ENCODE measurements at regions not wholly inside any gene's neighbourhood (a gene's known extent, or its start where the extent isn't known, plus 50 kb on each side); places are given as distances from the start of the nearest gene placed in this dataset.
A peak's percentile ranks its signal among the peaks of the same experiment; 100 is the strongest.

DNA sequence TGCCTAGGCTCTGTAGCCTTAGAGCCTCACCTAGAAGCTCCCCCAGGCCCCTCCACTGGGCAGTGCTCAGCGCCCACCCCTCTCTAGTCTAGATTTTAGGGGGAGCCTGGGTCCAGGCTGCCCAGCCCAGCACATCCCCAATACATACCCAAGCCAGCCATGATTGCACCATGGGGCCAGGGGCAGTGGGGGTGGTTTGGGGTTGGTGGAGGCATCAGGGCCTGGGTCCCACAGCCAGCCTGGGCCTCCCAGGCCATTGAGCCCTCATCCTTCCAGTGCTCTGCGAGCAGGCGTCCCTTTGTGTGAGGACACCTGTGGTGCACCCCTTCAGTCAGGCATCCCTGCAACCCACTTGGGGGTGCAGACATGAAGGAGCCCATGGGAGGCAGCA is 76.9 kb upstream of the RET start:
- H3K27me3 ChIP-seq (ENCODE audit: control insufficient read depth, insufficient read depth, low read length): no peaks in the 10 kb centered on the region; the same call in 1 of the 2 replicates
- DNase-seq (ENCODE audit: low read depth, low spot score) (no peak), ATAC-seq (no peak)
- TF ChIP-seq SIN3A (IDR thresholded peaks at IDR 0.05; ENCODE audit: borderline replicate concordance, insufficient read depth, low read depth, low read length) (no peak), TCF7L2 (IDR thresholded peaks at IDR 0.05; ENCODE audit: low read depth, low read length) (no peak), POLR2AphosphoS5 (IDR thresholded peaks at IDR 0.05; ENCODE audit: low read depth, low read length) (no peak)
- TF ChIP-seq, protein P1, sequence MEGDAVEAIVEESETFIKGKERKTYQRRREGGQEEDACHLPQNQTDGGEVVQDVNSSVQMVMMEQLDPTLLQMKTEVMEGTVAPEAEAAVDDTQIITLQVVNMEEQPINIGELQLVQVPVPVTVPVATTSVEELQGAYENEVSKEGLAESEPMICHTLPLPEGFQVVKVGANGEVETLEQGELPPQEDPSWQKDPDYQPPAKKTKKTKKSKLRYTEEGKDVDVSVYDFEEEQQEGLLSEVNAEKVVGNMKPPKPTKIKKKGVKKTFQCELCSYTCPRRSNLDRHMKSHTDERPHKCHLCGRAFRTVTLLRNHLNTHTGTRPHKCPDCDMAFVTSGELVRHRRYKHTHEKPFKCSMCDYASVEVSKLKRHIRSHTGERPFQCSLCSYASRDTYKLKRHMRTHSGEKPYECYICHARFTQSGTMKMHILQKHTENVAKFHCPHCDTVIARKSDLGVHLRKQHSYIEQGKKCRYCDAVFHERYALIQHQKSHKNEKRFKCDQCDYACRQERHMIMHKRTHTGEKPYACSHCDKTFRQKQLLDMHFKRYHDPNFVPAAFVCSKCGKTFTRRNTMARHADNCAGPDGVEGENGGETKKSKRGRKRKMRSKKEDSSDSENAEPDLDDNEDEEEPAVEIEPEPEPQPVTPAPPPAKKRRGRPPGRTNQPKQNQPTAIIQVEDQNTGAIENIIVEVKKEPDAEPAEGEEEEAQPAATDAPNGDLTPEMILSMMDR (IDR thresholded peaks at IDR 0.05): no peak
- TF ChIP-seq, protein P2, sequence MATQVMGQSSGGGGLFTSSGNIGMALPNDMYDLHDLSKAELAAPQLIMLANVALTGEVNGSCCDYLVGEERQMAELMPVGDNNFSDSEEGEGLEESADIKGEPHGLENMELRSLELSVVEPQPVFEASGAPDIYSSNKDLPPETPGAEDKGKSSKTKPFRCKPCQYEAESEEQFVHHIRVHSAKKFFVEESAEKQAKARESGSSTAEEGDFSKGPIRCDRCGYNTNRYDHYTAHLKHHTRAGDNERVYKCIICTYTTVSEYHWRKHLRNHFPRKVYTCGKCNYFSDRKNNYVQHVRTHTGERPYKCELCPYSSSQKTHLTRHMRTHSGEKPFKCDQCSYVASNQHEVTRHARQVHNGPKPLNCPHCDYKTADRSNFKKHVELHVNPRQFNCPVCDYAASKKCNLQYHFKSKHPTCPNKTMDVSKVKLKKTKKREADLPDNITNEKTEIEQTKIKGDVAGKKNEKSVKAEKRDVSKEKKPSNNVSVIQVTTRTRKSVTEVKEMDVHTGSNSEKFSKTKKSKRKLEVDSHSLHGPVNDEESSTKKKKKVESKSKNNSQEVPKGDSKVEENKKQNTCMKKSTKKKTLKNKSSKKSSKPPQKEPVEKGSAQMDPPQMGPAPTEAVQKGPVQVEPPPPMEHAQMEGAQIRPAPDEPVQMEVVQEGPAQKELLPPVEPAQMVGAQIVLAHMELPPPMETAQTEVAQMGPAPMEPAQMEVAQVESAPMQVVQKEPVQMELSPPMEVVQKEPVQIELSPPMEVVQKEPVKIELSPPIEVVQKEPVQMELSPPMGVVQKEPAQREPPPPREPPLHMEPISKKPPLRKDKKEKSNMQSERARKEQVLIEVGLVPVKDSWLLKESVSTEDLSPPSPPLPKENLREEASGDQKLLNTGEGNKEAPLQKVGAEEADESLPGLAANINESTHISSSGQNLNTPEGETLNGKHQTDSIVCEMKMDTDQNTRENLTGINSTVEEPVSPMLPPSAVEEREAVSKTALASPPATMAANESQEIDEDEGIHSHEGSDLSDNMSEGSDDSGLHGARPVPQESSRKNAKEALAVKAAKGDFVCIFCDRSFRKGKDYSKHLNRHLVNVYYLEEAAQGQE (IDR thresholded peaks at IDR 0.05; ENCODE audit: insufficient read depth in 1 of 2, low read depth in 2 of 2, low read length in 1 of 2): no peak
- H3K27ac ChIP-seq (ENCODE audit: low read length): no peak overlapping the region
- intact Hi-C loops (cut with micrococcal nuclease; ENCODE audit: unreplicated experiment): no loop called here
- H3K4me3 ChIP-seq (ENCODE audit: low read depth in 2 of 2, low read length in 2 of 2): no peak overlapping the region
- no TSS peak for BruUV-seq (replicated peaks)
- in situ Hi-C loops (cut with HindIII; ENCODE audit: low pct_unique_long_range_greater_than_20kb, low sequenced_read_pairs): no loop called here
- H3K36me3 ChIP-seq (ENCODE audit: control insufficient read depth, insufficient read depth, low read length): no peaks in the 10 kb centered on the region
- H3K9me3 ChIP-seq (ENCODE audit: control insufficient read depth, insufficient read depth, low read depth, low read length): no peaks in the 10 kb centered on the region
- POLR2A ChIA-PET: no interaction called here
- H3K4me1 ChIP-seq (ENCODE audit: control insufficient read depth, insufficient read depth, low read length): no peaks in the 10 kb centered on the region
- CTCF ChIA-PET: no interaction called here

DNA sequence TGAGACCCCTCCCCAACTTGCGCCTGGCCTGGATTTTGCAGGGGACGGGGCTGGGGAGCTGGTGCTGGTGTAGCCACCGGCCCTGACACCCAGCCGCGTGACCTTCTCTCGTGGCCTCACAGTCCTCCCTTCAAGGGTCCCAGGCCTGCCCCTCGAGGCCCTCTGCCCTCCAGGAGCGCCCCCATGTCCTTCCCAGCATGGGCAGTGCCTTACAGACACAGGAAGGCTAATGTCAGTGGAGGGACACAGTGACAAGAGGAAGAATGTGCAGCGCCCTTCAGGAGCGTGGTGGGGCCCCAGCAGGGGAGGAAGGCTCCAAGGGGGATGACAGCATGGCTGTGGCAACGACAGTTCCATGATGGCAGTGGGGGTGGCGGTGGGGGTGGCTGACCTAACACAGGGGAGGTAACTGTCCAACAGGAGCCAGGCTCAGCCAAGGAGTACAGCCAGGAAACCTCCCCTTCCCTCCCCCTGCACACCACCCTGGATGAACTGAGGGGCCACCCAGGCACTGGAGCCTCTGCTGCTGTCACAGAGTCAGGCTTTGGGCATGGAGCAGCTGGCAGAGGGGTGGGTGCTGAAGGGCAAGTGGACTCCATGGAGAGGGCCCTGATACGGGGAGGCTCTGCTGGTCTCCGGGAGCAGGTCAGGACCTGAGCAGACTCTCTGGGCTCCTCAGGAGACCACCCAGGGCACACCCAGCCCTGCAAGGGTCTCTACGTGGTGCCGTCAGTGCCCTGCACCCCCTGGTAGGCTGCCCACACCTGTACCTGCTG is 76.0 kb upstream of the RET start:
- H3K4me3 ChIP-seq (ENCODE audit: low read depth in 2 of 2, low read length in 2 of 2): no peak overlapping the region
- ChIA-PET POLR2A (no interaction called here), CTCF (no interaction called here)
- ATAC-seq (0 out of 2 replicates have a peak, but pooled peaks have one; percentile 15), DNase-seq (ENCODE audit: low read depth, low spot score) (no peak)
- no TSS peak for BruUV-seq (replicated peaks)
- in situ Hi-C loops (cut with HindIII; ENCODE audit: low pct_unique_long_range_greater_than_20kb, low sequenced_read_pairs): no loop called here
- H3K27me3 ChIP-seq (ENCODE audit: control insufficient read depth, insufficient read depth, low read length): peaks cover 2% of the 10 kb centered on the region
- TF ChIP-seq, protein P1 (IDR thresholded peaks at IDR 0.05): no peak
- TF ChIP-seq, protein P2 (IDR thresholded peaks at IDR 0.05; ENCODE audit: insufficient read depth in 1 of 2, low read depth in 2 of 2, low read length in 1 of 2): no peak
- TF ChIP-seq SIN3A (IDR thresholded peaks at IDR 0.05; ENCODE audit: borderline replicate concordance, insufficient read depth, low read depth, low read length): no peak
- TF ChIP-seq TCF7L2 (IDR thresholded peaks at IDR 0.05; ENCODE audit: low read depth, low read length): no peak
- TF ChIP-seq POLR2AphosphoS5 (IDR thresholded peaks at IDR 0.05; ENCODE audit: low read depth, low read length): no peak
- H3K4me1 ChIP-seq (ENCODE audit: control insufficient read depth, insufficient read depth, low read length): no peaks in the 10 kb centered on the region
- intact Hi-C loops (cut with micrococcal nuclease; ENCODE audit: unreplicated experiment): no loop called here
- no peaks in the 10 kb centered on the region for H3K36me3 ChIP-seq (ENCODE audit: control insufficient read depth, insufficient read depth, low read length)
- H3K27ac ChIP-seq (ENCODE audit: low read length): no peak overlapping the region
- H3K9me3 ChIP-seq (ENCODE audit: control insufficient read depth, insufficient read depth, low read depth, low read length): no peaks in the 10 kb centered on the region
